Neural progenitor cell (in vitro differentiated cells): ENCODE measurements at regions not wholly inside any gene's neighbourhood (a gene's known extent, or its start where the extent isn't known, plus 50 kb on each side); places are given as distances from the start of the nearest gene placed in this dataset.

Experiments used
- CTCF ChIP-seq: fragments of 200-600 bp; sonication (generic); IDR thresholded peaks from 2 replicates; pipeline ENCODE4 v1.5.1; 2017; ENCODE audit warnings: antibody characterized with exemption, mild to moderate bottlenecking
- EZH2 ChIP-seq: fragments of 200-600 bp; sonication (generic); IDR thresholded peaks from 2 replicates; pipeline ENCODE4 v1.6.1; 2017; ENCODE audit warnings: antibody characterized with exemption, mild to moderate bottlenecking, moderate library complexity
- EZH2phosphoT487 ChIP-seq: fragments of 200-600 bp; sonication (generic); IDR thresholded peaks from 2 replicates; pipeline ENCODE4 v1.6.1; 2017; ENCODE audit warnings: antibody characterized with exemption

GRCh38 chr13:27000686-27001085, 170.9 kb downstream of the USP12 start:
- TF ChIP-seq CTCF (no peak), EZH2phosphoT487 (no peak), EZH2 (no peak)
